ENCODE measurements at regions not wholly inside any gene's neighbourhood (a gene's known extent, or its start where the extent isn't known, plus 50 kb on each side); places are given as distances from the start of the nearest gene placed in this dataset.
A peak's percentile ranks its signal among the peaks of the same experiment; 100 is the strongest.

GRCh38 chr2:65823511-65823910 lies 391.1 kb upstream of the SPRED2 start:
- DNase-seq, result no peak

GRCh38 chr2:65820454-65820853 lies 388.1 kb upstream of the SPRED2 start:
- DNase-seq, result no peak

- DNase-seq, result no peak
Measured at GRCh38 chr2:65819963-65820362, 387.6 kb upstream of the SPRED2 start.

DNA sequence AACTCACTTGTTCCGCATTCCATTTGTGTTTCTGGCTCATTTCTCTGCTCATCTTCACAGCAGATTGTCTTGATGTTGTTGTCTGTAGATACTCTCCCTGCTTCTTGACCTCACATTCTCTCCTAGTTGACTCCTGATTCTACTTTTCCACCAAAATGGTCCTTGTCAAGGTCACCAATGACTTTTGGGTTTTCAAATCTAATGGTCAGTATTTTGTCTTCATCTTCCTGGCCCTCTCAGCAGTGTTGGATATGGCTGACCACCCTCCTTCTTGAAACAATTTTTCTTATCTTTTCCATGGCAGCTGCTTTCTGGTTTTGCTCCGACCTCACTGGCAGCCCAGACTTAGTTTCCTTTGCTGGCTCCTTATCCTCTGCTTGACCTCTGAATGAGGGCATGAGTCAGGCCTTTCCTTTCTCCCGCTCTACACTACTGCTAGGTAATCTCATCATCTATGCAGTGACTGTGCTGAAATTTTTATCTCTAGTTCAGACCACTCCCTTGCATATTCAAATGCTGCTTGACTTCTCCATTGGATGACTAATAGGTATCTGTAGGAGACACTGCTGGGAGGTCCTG lies 386.6 kb upstream of the SPRED2 start:
- no peak for DNase-seq

DNA sequence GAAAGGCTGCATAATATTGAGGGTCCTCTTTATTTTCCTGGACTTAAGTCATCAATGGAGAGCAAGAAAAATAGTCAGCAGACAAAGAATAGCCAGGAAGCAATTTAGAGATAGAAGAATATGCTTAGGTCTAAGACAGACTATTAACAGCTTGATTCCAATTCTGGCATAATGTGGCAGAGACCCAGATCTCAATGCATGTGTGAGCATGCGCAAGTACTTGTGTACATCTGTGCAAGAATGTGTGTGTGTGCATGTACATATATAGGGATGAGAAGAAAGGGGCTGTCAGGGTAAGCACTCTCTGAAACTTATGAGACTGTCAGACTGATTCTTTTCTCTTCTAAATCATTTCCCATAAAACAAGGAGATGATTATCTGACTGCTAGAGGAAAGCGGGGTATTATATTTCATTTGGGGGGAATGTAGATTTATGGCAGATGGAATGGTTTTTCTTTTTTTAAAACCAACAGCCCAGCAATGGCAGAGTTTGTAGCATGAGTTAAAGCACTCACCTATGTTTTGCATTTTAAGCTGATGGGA lies 381.3 kb upstream of the SPRED2 start:
- DNase-seq, result no peak

GRCh38 chr2:65812887-65813286 lies 380.5 kb upstream of the SPRED2 start:
- no peak for DNase-seq

DNA sequence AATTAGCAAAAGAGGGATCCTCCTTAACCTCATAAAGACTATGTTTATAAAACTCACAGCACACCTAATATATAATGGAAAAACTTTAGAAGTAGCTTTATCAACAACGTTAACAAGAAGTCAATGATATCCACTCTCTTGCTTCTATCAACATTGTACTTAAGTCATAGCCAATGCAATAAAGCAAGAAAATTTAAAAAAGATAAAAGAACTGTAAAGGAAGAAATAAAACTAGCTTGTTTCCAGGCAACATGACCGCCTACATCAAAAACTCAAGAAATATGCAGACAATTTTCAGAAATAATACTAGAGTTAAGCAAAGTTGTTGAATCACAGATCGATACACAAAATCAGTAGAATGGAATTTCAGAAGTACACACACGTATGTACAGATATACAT lies 375.5 kb upstream of the SPRED2 start:
- no peak for DNase-seq

DNA sequence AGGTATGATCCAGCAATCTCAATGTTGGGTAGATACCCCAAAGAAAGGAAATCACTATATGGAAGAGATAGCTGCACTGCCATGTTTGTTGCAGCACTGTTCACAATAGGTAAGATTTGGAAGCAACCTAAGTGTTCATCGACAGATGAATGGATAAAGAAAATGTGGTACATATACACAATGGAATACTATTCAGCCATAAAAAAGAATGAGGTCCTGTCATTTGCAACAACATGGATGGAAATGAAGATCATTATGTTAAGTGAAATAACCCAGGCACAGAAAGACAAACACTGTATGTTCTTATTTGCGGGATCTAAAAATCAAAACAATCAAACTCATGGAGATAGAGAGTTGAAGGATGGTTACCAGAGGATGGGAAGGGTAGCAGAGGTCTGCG lies 372.4 kb upstream of the SPRED2 start:
- no peak for DNase-seq

- DNase-seq, result no peak
Measured at GRCh38 chr2:65802298-65802942, 370.0 kb upstream of the SPRED2 start.

DNA sequence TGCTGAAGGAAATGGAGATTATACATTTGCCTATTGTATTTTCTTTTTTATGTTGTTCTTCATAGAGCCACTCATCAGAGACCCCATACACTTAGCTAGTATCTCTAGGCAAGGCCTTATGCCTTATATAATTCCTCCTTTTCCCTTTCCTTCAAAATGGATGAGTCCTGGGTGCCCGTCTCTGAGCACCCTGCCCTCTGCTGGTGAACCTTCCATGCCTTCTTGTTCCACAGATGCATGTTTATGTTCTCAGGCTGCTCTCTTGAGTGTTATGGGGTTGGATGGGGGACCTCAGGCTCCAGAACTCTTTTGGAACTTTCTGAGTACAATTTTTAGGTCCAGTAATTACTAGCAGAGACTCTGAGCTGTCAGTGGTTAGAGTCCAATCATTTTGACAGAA lies 368.6 kb upstream of the SPRED2 start:
- DNase-seq, result peak; percentile 4

GRCh38 chr2:65799141-65799854 lies 366.9 kb upstream of the SPRED2 start:
- no peak for DNase-seq

DNA sequence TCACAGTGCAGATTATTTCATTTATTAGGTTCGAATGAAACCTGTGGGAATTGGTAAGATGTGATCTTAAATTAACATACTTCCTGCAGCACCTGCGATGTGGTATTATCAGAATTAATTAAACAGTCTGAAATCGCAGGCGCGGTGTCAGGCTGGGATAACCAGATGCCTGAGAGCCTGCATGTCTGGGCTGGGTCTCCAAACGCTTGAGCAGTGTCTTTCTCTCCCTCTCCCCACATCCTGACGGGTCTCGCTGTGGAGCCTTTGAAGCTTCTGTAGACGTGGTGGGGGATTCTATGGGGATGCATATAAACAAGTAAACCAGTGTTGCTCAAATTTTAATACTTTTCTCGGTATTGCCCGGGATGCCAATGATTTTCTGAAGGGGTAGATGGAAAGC lies 366.2 kb upstream of the SPRED2 start:
- no peak for DNase-seq

DNA sequence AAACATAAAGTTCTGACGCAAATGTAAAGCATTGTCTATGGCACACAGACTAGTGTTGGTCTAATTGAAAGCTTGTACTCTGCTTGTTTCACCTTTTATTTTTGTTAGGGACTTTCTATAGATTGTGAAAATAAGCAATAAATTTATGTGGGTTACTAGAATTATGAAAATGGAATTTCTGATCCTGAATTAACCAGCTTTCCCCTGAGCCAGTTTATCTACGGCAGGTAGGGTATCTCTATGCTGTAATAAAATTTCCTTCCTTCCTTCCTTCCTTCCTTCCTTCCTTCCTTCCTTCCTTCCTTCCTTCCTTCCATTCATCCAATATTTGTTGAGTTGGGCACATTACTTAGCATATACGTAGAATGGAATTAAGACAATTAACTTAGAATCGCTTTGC lies 362.6 kb upstream of the SPRED2 start:
- DNase-seq, result no peak

DNA sequence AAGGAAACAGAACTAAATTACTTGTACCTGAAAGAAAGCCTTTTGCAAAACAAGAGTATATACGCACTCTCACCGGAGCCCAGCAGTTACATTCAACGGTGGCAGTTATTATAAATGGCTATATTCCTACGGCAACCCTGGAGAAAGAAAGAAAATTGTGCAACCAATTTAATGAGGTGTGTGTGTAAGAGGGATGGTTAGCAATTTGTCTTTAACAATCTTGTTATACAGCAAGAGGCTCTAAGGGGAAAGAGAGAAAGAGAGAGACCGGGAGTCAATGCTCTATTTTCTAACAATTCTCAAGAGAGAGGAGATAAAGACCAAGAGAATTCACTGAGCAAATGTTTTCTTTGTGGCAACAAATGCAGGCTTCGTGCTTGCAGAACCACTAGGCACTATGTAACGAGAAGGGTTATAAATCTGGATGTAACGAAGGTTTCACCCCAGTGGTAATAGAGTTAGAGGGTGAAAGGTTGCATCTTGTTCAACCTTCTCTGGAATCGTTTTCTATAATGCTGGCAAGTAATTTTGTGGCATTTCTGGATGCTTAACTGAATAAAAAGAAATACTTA lies 359.1 kb upstream of the SPRED2 start:
- no peak for DNase-seq

GRCh38 chr2:65790676-65790935 lies 358.2 kb upstream of the SPRED2 start:
- DNase-seq, result no peak

- no peak for DNase-seq
Measured at GRCh38 chr2:65789923-65790675, 357.7 kb upstream of the SPRED2 start.

- no peak for DNase-seq
Measured at GRCh38 chr2:65788556-65788955, 356.2 kb upstream of the SPRED2 start.

GRCh38 chr2:65786765-65787164 lies 354.4 kb upstream of the SPRED2 start:
- no peak for DNase-seq

DNA sequence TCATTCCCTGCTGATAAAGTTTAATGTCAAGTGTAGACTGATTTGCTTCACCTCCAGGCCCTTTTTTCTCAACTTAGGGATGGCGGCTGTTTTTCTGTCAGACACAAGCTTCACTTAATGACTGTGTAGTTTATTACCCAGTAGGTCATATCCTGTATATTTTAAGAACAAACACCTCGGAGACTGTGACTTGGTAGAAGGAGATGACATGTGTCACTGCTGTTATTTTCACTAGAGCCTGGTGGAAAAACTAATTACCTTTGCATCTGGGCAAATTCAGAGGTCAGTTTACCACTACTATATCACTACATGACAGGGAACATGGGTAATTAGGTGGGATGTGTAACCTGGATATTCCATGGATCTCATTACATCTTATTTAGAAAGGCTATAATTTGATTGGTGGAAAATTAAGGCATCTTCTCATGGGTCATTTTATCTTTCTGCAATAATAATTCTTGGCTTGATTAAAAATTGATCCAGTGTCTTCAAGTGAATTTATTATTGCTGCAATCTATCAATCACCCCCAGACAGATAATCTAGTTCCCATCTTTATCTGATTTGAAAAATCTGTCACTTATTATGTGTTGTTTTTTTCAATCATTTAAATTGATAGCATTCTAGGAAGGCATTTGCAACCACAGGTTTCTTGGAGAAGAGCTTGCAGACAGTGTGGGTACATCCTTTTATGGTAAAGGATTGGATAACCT lies 353.8 kb upstream of the SPRED2 start:
- no peak for DNase-seq

DNA sequence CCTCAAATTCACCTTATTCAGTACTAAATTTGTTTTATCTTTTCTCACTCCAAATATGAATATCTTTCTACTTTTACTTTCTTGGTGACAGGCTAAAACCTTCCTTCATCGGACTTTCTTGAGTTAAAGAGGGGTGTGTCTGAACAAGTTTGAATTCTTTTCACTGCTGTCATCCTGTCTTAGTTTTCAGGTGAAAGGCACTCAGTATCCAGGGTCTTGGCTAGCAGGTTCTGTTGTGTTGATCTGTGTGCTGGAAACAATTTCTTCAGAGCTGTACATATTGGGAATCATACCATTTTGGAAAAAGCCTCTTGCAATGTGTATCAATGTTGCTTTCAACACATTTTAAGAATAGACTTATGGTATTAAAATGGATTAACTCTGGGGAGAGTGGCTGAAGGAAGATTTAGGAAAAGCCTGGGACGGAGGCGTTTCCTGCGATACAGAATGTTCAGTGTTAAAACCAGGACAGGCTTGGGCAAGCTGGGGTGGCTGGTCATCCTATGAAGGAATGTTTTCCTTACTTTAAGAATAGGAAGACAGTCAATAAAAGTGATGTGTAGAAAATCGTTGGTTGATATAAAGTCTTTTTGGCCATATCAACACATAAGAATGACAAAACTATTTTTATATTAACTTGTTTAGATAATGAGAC lies 350.7 kb upstream of the SPRED2 start:
- no peak for DNase-seq

- no peak for DNase-seq
Measured at GRCh38 chr2:65782186-65782585, 349.8 kb upstream of the SPRED2 start.

DNA sequence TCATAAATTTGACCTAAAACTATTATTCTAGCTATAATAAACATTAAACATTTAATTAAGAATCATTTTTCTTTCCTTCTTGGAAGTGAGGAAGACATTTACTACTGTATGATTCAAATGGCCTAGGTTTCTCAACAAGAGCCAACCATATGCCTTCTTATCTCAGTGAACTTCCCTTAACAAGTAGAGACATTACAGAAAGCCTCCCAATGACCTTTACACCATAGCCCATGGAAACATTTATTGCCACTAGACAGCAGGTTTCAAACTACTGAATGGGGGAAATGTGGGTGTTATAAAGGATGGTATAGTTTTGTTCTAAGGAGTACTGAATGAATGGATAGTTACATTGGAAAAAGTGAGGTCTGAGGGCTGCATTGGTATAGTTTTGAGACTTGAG lies 349.4 kb upstream of the SPRED2 start:
- DNase-seq, result no peak
